Breast epithelium (tissue), 4 donors: ENCODE measurements at regions not wholly inside any gene's neighbourhood (a gene's known extent, or its start where the extent isn't known, plus 50 kb on each side); places are given as distances from the start of the nearest gene placed in this dataset.

Source experiments
- DNase-seq, 2 donors: peaks; one replicate each; pipeline ENCODE4 v3.0.0-alpha.2; 2019; ENCODE audit warnings: low spot score in 2 of 2
- H3K27ac ChIP-seq, 2 donors: fragments of 200-600 bp; sonication (generic) in 1 of 2; one replicate each; pipeline ENCODE4 v1.5.1; 2016 to 2019; ENCODE audit warnings: mild to moderate bottlenecking in 1 of 2
- H3K27me3 ChIP-seq, 2 donors: fragments of 200-600 bp; sonication (generic) in 1 of 2; one replicate each; pipeline versions ENCODE4 v1.5.1 to v1.6.0; 2017 to 2019; ENCODE audit warnings: control low read depth in 1 of 2, mild to moderate bottlenecking in 1 of 2
- H3K36me3 ChIP-seq: fragments of 200-600 bp; one replicate; pipeline ENCODE4 v1.5.1; 2019
- H3K4me1 ChIP-seq, 2 donors: fragments of 200-600 bp; sonication (generic); one replicate each; pipeline ENCODE4 v1.5.1; 2016 to 2019; ENCODE audit warnings: control low read depth in 1 of 2
- H3K4me3 ChIP-seq, 3 donors: fragments of 200-600 bp; sonication (generic); 1 replicate in 2 of 3; 2 replicates in 1 of 3; pipeline ENCODE4 v1.5.1; 2016 to 2019; ENCODE audit warnings: mild to moderate bottlenecking in 3 of 3, moderate library complexity in 2 of 3
- H3K9me3 ChIP-seq, 2 donors: fragments of 200-600 bp; sonication (generic) in 1 of 2; one replicate each; pipeline ENCODE4 v1.5.1; 2016 to 2019; ENCODE audit warnings: control low read depth in 1 of 2
- POLR2A ChIP-seq: fragments of 450-650 bp; IDR thresholded peaks from one replicate; pipeline ENCODE4 v1.6.1; 2016; ENCODE audit warnings: antibody characterized with exemption, mild to moderate bottlenecking, moderate library complexity
- POLR2AphosphoS5 ChIP-seq, 3 donors: sonication (generic); formaldehyde crosslinking; IDR thresholded peaks; one replicate each; pipeline ENCODE4 v1.6.1; 2017; ENCODE audit warnings: antibody characterized with exemption in 3 of 3
- intact Hi-C: fragments of 100-400 bp; cut with DNase I; formaldehyde crosslinking; loops from one replicate; pipeline ENCODE4 v1.15.1; 2023; ENCODE audit warnings: low total_unique reads
- TF ChIP-seq, protein P1 (sequence below), 3 donors: fragments of 450-650 bp; IDR thresholded peaks; one replicate each; pipeline ENCODE4 v1.5.1; 2016 to 2017; ENCODE audit warnings: antibody characterized with exemption in 3 of 3, mild to moderate bottlenecking in 3 of 3, moderate library complexity in 3 of 3

DNA sequence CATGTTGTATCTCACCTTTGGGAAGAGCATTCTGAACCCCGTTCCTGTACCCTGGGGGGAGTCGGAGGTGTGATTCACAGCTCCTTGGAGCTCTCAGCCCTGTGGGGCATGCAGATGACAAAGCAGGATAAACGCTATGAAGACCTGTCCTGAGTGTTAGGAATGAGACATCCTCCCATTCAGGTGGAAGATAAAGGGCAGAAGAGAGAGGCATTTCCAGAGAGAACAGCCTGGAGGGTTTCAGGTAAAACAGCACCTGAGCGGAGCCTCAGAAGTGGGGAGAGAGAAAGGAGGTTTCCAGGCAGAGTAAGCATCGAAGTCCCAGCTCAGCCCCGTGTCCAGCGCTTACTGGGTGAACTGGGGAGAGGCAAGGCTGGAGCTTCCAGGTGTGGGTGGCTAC, 288.9 kb downstream of the KLF6 start:
- Histone ChIP-seq H3K27me3 (no peaks in the 10 kb centered on the region), H3K36me3 (no peaks in the 10 kb centered on the region), H3K4me3 (no peak overlapping the region), H3K9me3 (no peaks in the 10 kb centered on the region), H3K4me1 (no peaks in the 10 kb centered on the region), H3K27ac (no peak overlapping the region)
- DNase-seq = no peak
- TF ChIP-seq, protein P1, sequence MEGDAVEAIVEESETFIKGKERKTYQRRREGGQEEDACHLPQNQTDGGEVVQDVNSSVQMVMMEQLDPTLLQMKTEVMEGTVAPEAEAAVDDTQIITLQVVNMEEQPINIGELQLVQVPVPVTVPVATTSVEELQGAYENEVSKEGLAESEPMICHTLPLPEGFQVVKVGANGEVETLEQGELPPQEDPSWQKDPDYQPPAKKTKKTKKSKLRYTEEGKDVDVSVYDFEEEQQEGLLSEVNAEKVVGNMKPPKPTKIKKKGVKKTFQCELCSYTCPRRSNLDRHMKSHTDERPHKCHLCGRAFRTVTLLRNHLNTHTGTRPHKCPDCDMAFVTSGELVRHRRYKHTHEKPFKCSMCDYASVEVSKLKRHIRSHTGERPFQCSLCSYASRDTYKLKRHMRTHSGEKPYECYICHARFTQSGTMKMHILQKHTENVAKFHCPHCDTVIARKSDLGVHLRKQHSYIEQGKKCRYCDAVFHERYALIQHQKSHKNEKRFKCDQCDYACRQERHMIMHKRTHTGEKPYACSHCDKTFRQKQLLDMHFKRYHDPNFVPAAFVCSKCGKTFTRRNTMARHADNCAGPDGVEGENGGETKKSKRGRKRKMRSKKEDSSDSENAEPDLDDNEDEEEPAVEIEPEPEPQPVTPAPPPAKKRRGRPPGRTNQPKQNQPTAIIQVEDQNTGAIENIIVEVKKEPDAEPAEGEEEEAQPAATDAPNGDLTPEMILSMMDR (IDR thresholded peaks at IDR 0.05) = no peak
- TF ChIP-seq POLR2AphosphoS5 (IDR thresholded peaks at IDR 0.05) (no peak), POLR2A (no peak)
- intact Hi-C loops = no loop called here

DNA sequence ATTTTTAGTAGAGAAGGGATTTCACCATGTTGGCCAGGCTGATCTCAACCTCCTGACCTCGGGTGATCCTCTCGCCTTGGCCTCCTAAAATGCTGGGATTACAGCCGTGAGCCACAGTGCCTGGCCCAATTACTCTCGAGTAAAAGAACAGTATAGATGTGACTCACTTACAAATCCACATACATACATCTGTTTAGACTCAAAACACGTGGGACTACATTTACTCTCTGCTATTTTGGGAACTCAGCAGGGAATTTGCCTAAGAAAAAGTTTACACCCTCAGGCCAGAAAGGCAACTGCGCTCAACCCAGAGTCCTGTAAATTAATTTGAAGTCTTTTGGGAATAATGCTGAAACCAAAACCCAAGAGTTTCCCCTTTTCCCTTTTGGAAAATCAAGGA, 289.7 kb downstream of the KLF6 start:
- TF ChIP-seq POLR2A = no peak
- TF ChIP-seq, protein P1 (IDR thresholded peaks at IDR 0.05) = no peak
- TF ChIP-seq POLR2AphosphoS5 (IDR thresholded peaks at IDR 0.05) = no peak
- no peaks in the 10 kb centered on the region for H3K9me3 ChIP-seq
- H3K36me3 ChIP-seq = no peaks in the 10 kb centered on the region
- no peak for DNase-seq
- H3K27ac ChIP-seq = peak overlapping the region in 1 of 2 donors; percentile 30
- H3K4me3 ChIP-seq = no peak overlapping the region
- intact Hi-C loops = no loop called here
- H3K27me3 ChIP-seq = no peaks in the 10 kb centered on the region
- no peaks in the 10 kb centered on the region for H3K4me1 ChIP-seq

DNA sequence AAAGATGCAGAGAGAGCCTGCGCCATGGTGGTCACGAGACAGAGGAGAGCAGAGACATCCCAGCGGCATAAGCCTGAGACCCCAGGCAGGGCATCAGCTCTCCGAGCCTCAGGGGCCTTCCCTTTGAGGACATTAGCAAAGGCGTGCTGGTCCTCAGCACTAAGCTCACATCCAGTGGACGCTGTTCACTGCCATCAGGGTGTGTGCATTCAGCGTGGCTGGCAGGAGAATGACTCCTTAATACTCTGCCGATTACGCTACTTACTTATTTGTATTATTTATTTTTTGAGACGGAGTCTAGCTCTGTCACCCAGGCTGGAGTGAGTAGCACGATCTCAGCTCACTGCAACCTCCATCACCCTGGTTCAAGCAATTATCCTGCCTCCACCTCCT, 290.2 kb downstream of the KLF6 start:
- no peak for DNase-seq
- H3K4me3 ChIP-seq = no peak overlapping the region
- intact Hi-C loops = no loop called here
- no peaks in the 10 kb centered on the region for H3K36me3 ChIP-seq
- no peaks in the 10 kb centered on the region for H3K4me1 ChIP-seq
- H3K9me3 ChIP-seq = no peaks in the 10 kb centered on the region
- TF ChIP-seq POLR2A (no peak), POLR2AphosphoS5 (IDR thresholded peaks at IDR 0.05) (no peak)
- TF ChIP-seq, protein P1 (IDR thresholded peaks at IDR 0.05) = no peak
- no peaks in the 10 kb centered on the region for H3K27me3 ChIP-seq
- H3K27ac ChIP-seq = peak overlapping the region; percentile 30 to 48

DNA sequence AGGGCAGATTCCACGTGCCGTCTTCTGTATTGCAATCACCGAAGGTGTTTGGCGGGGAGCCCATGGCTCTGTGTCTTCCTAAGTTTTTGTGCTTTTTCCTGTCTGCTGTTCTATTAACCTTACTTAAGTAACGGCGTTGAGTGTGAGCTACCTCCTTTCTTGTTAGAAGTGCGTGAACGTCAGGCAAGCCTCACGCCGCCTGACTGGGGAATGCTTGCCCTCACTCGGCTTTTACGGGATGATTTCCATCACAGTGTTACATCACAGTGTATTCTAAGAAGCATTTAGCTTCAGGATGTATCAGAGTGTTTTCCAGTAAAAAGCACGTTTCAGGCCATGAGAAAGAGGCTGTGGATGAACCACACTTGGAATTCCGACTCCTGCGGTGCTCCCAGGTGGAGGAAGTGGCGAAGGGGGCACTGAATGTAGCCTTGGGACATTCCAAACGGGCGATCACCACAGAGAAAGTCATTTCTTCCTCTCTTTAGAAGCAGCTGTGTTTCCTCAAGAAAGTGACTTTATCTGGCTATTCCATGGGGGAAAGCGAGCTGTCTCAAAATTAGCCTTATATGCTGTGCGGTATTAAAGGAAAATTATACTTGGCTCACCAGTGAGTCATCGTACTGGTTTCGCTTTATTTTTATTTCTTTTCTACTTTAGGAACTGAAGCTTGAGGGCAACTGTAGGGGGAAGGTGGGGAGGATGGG, 290.7 kb downstream of the KLF6 start:
- H3K9me3 ChIP-seq = no peaks in the 10 kb centered on the region
- intact Hi-C loops = no loop called here
- H3K27me3 ChIP-seq = no peaks in the 10 kb centered on the region
- no peaks in the 10 kb centered on the region for H3K4me1 ChIP-seq
- no peaks in the 10 kb centered on the region for H3K36me3 ChIP-seq
- no peak for DNase-seq
- no peak overlapping the region for H3K4me3 ChIP-seq
- H3K27ac ChIP-seq = peak overlapping the region; percentile 28 to 48
- TF ChIP-seq POLR2AphosphoS5 (IDR thresholded peaks at IDR 0.05) (peak in 1 of 3 donors; percentile 10), POLR2A (no peak)

DNA sequence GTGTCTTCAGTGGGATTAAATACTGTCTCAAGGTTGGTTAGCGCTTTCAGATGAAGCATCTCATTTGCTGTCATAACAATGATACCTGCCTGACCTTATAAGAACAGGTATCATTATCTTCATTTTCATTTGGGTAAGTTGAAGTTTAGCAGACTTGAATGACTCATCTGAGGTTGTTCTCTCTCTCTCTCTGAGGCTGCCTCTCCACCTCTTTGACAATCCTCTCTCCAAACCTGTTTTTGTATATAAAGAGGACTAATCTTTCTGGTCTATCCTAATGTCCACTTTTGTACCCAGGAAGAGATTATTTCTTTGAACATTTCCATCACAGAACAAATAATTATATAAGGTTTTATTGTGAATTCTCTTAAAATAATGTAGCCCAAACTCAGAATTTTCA, 291.4 kb downstream of the KLF6 start:
- intact Hi-C loops = no loop called here
- Histone ChIP-seq H3K4me1 (no peaks in the 10 kb centered on the region), H3K4me3 (no peak overlapping the region), H3K27me3 (no peaks in the 10 kb centered on the region), H3K36me3 (no peaks in the 10 kb centered on the region), H3K9me3 (no peaks in the 10 kb centered on the region), H3K27ac (peak overlapping the region in 1 of 2 donors; percentile 28)
- no peak for TF ChIP-seq POLR2A
- DNase-seq = no peak

DNA sequence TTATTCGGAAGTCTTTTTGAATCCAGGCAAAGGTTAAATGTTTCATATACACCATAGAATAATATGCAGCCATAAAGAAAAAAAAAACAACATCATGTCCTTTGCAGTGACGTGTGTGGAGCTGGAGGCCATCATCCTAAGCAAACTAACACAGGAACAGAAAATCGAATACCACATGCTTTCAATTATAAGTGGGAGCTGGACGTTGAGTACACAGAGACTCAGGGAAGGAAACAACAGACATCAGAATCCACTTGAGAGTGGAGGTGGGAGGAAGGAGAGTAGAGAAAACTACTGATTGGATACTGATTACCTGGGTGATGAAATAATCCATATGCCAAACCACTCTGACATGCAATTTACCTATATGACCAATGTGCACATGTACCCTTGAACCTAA, 293.4 kb downstream of the KLF6 start:
- DNase-seq = no peak
- no peaks in the 10 kb centered on the region for H3K27me3 ChIP-seq
- intact Hi-C loops = no loop called here
- no peaks in the 10 kb centered on the region for H3K4me1 ChIP-seq
- TF ChIP-seq POLR2A (no peak), POLR2AphosphoS5 (IDR thresholded peaks at IDR 0.05) (no peak)
- TF ChIP-seq, protein P1 (IDR thresholded peaks at IDR 0.05) = no peak
- no peaks in the 10 kb centered on the region for H3K9me3 ChIP-seq
- no peak overlapping the region for H3K4me3 ChIP-seq
- no peak overlapping the region for H3K27ac ChIP-seq
- no peaks in the 10 kb centered on the region for H3K36me3 ChIP-seq
